A549 (cell line): ENCODE measurements at regions not wholly inside any gene's neighbourhood (a gene's known extent, or its start where the extent isn't known, plus 50 kb on each side); places are given as distances from the start of the nearest gene placed in this dataset.
A peak's percentile ranks its signal among the peaks of the same experiment; 100 is the strongest.
"Not testable (repeated sequence)": the region's sequence is repeated elsewhere in the genome, so short reads cannot be mapped to it uniquely, and the experiment has no call there.

ENCODE experiments used
- ATAC-seq, 2 experiments: fragments of 200-7000 bp in 1 of 2; fragments of >200 bp in 1 of 2; cut with Nextera tagmentation in 1 of 2; cut with Tn5 transposase in 1 of 2; 3 replicates each; pipeline versions ENCODE4 v1.8.0 to v1.9.1; 2018 to 2020; ENCODE audit warnings: mild to moderate bottlenecking in 1 of 2, moderate library complexity in 1 of 2
- CTCF ChIA-PET: fragments of 300-600 bp; sonication (Branson Sonifier 250); formaldehyde crosslinking; extraction: SDS; loops from one replicate; lab custom pipeline; 2021; ENCODE audit warnings: antibody characterized with exemption, inconsistent platforms; lab: Yijun Ruan, JAX
- POLR2A ChIA-PET: fragments of 350-600 bp; formaldehyde crosslinking; extraction: SDS; loops from one replicate; lab custom pipeline; 2021; ENCODE audit warnings: antibody characterized with exemption, inconsistent platforms; lab: Yijun Ruan, JAX
- DNase-seq, 2 experiments: peaks; one replicate each; pipeline versions ENCODE4 v3.0.0 to v3.0.0-alpha.2; 2011 to 2016; ENCODE audit warnings: low read depth in 1 of 2, low spot score in 1 of 2
- FAIRE-seq: peaks from 2 replicates; lab custom pipeline; 2011; peaks lifted over from hg19 to GRCh38; lab: Jason Lieb, UNC
- H3K27ac ChIP-seq, 2 experiments: fragments of >200 bp; sonication (Bioruptor Twin); formaldehyde crosslinking; 3 replicates each; pipeline ENCODE4 v1.5.1; 2016 to 2017
- H3K4me1 ChIP-seq: fragments of >200 bp; sonication (Bioruptor Twin); formaldehyde crosslinking; 3 replicates; pipeline ENCODE4 v1.6.1; 2016
- H3K4me2 ChIP-seq: fragments of >200 bp; sonication (Bioruptor Twin); formaldehyde crosslinking; 3 replicates; pipeline ENCODE4 v1.6.1; 2016
- H3K4me3 ChIP-seq: fragments of >200 bp; sonication (Bioruptor Twin); formaldehyde crosslinking; 3 replicates; pipeline ENCODE4 v1.5.1; 2016
- H3K9me3 ChIP-seq: fragments of >200 bp; sonication (Bioruptor Twin); formaldehyde crosslinking; 3 replicates; pipeline ENCODE4 v1.6.1; 2016
- CBX8 ChIP-seq: fragments of 200-600 bp; sonication (generic); IDR thresholded peaks from 2 replicates; pipeline ENCODE4 v1.6.1; 2016
- CEBPB ChIP-seq, 2 experiments: fragments of >200 bp in 1 of 2; sonication (Bioruptor Twin) in 1 of 2; formaldehyde crosslinking in 1 of 2; IDR thresholded peaks; 2 replicates each; pipeline ENCODE4 v1.6.1; 2012 to 2016
- EHF ChIP-seq: fragments of 250-450 bp; sonication (Bioruptor Pico); IDR thresholded peaks from 2 replicates; pipeline ENCODE4 v1.5.0; 2020; ENCODE audit warnings: mild to moderate bottlenecking
- EP300 ChIP-seq, 2 experiments: fragments of >200 bp; sonication (Bioruptor Twin); formaldehyde crosslinking; IDR thresholded peaks; 2 replicates in 1 of 2; 3 replicates in 1 of 2; pipeline ENCODE4 v1.6.1; 2016 to 2017
- FOSL2 ChIP-seq, 2 experiments: fragments of 450-650 bp in 1 of 2; fragments of >200 bp in 1 of 2; sonication (Bioruptor Twin) in 1 of 2; formaldehyde crosslinking; IDR thresholded peaks; 2 replicates each; pipeline versions ENCODE4 v1.5.0 to v1.6.1; 2016 to 2020; ENCODE audit warnings: mild to moderate bottlenecking in 1 of 2, moderate library complexity in 1 of 2
- GATA3 ChIP-seq: IDR thresholded peaks from 2 replicates; pipeline ENCODE4 v1.6.1; 2012; ENCODE audit warnings: borderline replicate concordance
- HEYL ChIP-seq: fragments of 250-450 bp; sonication (Bioruptor Pico); IDR thresholded peaks from 2 replicates; pipeline ENCODE4 v1.8.0; 2021; ENCODE audit warnings: mild to moderate bottlenecking, moderate library complexity
- HOXB5 ChIP-seq: fragments of 250-450 bp; sonication (Bioruptor Pico); IDR thresholded peaks from 2 replicates; pipeline ENCODE4 v1.5.0; 2020; ENCODE audit warnings: mild to moderate bottlenecking, moderate library complexity
- JUN ChIP-seq, 2 experiments: fragments of >200 bp; sonication (Bioruptor Twin); formaldehyde crosslinking; IDR thresholded peaks; 2 replicates in 1 of 2; 3 replicates in 1 of 2; pipeline ENCODE4 v1.6.1; 2016 to 2017
- JUNB ChIP-seq: fragments of >200 bp; sonication (Bioruptor Twin); formaldehyde crosslinking; IDR thresholded peaks from 2 replicates; pipeline ENCODE4 v1.6.1; 2016
- POLR2A ChIP-seq: IDR thresholded peaks from 2 replicates; pipeline ENCODE4 v1.6.1; 2012; ENCODE audit warnings: mild to moderate bottlenecking, low read length
- POLR2AphosphoS2 ChIP-seq: conservative IDR thresholded peaks from 2 replicates; pipeline ENCODE4 v1.6.1; 2012; ENCODE audit warnings: low read length, improper control_type of control experiment, inconsistent platforms
- RAD21 ChIP-seq, 2 experiments: fragments of >200 bp in 1 of 2; sonication (Bioruptor Twin) in 1 of 2; formaldehyde crosslinking in 1 of 2; IDR thresholded peaks in 1 of 2; conservative IDR thresholded peaks in 1 of 2; 2 replicates in 1 of 2; 3 replicates in 1 of 2; pipeline ENCODE4 v1.6.1; 2012 to 2018; ENCODE audit warnings: inconsistent platforms in 1 of 2
- RARB ChIP-seq: fragments of 250-450 bp; sonication (Bioruptor Pico); IDR thresholded peaks from 2 replicates; pipeline ENCODE4 v1.8.0; 2021; ENCODE audit warnings: mild to moderate bottlenecking, moderate library complexity
- SMC3 ChIP-seq: fragments of >200 bp; sonication (Bioruptor Twin); formaldehyde crosslinking; IDR thresholded peaks from 3 replicates; pipeline ENCODE4 v1.6.1; 2018; ENCODE audit warnings: inconsistent platforms
- TFCP2L1 ChIP-seq: fragments of 250-450 bp; sonication (Bioruptor Pico); IDR thresholded peaks from 2 replicates; pipeline ENCODE4 v1.5.0; 2021; ENCODE audit warnings: mild to moderate bottlenecking
- ZC3H11A ChIP-seq: fragments of 450-650 bp; IDR thresholded peaks from 2 replicates; pipeline ENCODE4 v1.6.1; 2014; ENCODE audit warnings: antibody characterized with exemption, mild to moderate bottlenecking
- ZNF302 ChIP-seq: fragments of 250-450 bp; sonication (Bioruptor Pico); IDR thresholded peaks from 2 replicates; pipeline ENCODE4 v1.9.0; 2021; ENCODE audit warnings: inconsistent platforms, mild to moderate bottlenecking, moderate library complexity
- WGBS: methylation state at CpG from one replicate; pipeline ENCODE4 v1.1.6; 2017; ENCODE audit errors: missing lambda C conversion rate; 5-methylcytosine and 5-hydroxymethylcytosine counted together
- TF ChIP-seq, protein P1 (sequence below): IDR thresholded peaks from 2 replicates; pipeline ENCODE4 v1.6.1; 2012
- TF ChIP-seq, protein P2 (sequence below): fragments of >200 bp; sonication (Bioruptor Twin); formaldehyde crosslinking; IDR thresholded peaks from 3 replicates; pipeline ENCODE4 v1.6.1; 2016
- TF ChIP-seq, protein P3 (sequence below): IDR thresholded peaks from 2 replicates; pipeline ENCODE4 v1.6.1; 2012; ENCODE audit warnings: low read depth, borderline replicate concordance
- TF ChIP-seq, protein P4 (sequence below): IDR thresholded peaks from 2 replicates; pipeline ENCODE4 v1.6.1; 2012
- TF ChIP-seq, protein P5 (sequence below): fragments of >200 bp; sonication (Bioruptor Twin); formaldehyde crosslinking; IDR thresholded peaks from 2 replicates; pipeline ENCODE4 v1.6.1; 2016

DNA sequence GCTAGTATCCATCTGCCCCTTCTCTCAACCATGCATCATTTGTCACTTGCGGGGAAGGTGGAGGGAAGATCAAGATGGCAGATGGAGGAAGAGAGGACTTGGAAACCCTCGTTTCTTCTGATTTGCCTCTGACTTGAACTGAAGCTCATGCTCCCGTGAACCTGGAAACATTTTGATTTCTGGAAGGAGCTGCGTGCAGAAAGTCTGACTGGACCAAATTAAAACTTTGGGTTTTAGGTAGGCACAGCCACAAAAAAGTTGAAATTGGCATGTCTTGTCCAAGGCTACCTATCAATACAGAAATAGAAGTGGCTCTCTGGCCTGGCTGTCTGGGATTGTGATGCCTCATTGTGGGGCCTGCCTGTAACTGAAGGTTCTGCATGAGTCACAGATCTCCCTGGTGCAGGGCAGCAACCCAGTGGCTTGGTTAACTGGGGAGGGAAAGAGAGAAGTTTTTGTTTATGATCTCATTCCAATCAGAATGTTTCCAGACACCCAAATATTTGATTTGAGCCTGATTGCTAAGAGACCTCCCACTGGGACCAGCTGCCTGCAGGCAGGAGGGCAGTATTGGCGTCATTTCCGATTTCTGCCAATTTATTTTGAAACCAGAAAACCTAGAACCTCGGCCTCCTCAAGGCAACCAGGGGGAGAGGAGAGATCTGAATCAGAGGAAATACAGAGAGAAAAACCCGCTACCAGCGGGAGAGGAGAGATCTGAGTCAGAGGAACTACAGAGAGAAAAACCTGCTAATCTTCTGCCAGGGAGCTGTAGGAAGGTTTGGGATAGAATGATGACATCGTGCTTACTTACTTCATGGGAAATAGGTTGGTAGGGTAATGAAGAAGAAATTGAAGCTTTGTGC is 363.6 kb downstream of the ANKRD30A start:
- Histone ChIP-seq H3K4me2 (peak overlapping the region; percentile 77), H3K27ac (peak overlapping the region; percentile 97 to 99), H3K9me3 (peaks cover 20% of the 10 kb centered on the region), H3K4me1 (peaks cover 35% of the 10 kb centered on the region), H3K4me3 (no peak overlapping the region)
- TF ChIP-seq, protein P1, sequence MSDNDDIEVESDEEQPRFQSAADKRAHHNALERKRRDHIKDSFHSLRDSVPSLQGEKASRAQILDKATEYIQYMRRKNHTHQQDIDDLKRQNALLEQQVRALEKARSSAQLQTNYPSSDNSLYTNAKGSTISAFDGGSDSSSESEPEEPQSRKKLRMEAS = peak; percentile 57
- TF ChIP-seq, protein P2, sequence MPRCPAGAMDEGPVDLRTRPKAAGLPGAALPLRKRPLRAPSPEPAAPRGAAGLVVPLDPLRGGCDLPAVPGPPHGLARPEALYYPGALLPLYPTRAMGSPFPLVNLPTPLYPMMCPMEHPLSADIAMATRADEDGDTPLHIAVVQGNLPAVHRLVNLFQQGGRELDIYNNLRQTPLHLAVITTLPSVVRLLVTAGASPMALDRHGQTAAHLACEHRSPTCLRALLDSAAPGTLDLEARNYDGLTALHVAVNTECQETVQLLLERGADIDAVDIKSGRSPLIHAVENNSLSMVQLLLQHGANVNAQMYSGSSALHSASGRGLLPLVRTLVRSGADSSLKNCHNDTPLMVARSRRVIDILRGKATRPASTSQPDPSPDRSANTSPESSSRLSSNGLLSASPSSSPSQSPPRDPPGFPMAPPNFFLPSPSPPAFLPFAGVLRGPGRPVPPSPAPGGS = peak; percentile 88; the same call in 2 of the 3 replicates
- TF ChIP-seq RAD21 (conservative IDR thresholded peaks at IDR 0.05 in 1 of 2, IDR thresholded peaks at IDR 0.05 in 1 of 2) (peak; percentile 62 to 72), CEBPB (IDR thresholded peaks at IDR 0.05) (peak; percentile 71 to 87; a peak in 3 of 4 replicates), FOSL2 (IDR thresholded peaks at IDR 0.05) (peak; percentile 78), FOSL2 (CRISPR knock-in tag; IDR thresholded peaks at IDR 0.05) (peak; percentile 88), HEYL (CRISPR knock-in tag) (no peak), JUN (IDR thresholded peaks at IDR 0.05) (peak; percentile 93 to 96), SMC3 (peak; percentile 58), HOXB5 (CRISPR knock-in tag) (0 out of 2 replicates have a peak, but pooled peaks have one; percentile 26), ZNF302 (CRISPR knock-in tag) (0 out of 2 replicates have a peak, but pooled peaks have one; percentile 61), EHF (CRISPR knock-in tag) (0 out of 2 replicates have a peak, but pooled peaks have one; percentile 71), CBX8 (no peak), POLR2AphosphoS2 (no peak), EP300 (IDR thresholded peaks at IDR 0.05) (peak; percentile 97), GATA3 (peak; percentile 98), POLR2A (no peak), RARB (no peak), TFCP2L1 (no peak), JUNB (peak; percentile 96)
- TF ChIP-seq, protein P3, sequence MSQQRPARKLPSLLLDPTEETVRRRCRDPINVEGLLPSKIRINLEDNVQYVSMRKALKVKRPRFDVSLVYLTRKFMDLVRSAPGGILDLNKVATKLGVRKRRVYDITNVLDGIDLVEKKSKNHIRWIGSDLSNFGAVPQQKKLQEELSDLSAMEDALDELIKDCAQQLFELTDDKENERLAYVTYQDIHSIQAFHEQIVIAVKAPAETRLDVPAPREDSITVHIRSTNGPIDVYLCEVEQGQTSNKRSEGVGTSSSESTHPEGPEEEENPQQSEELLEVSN = peak; percentile 63; the same call in 1 of the 2 replicates
- TF ChIP-seq, protein P4, sequence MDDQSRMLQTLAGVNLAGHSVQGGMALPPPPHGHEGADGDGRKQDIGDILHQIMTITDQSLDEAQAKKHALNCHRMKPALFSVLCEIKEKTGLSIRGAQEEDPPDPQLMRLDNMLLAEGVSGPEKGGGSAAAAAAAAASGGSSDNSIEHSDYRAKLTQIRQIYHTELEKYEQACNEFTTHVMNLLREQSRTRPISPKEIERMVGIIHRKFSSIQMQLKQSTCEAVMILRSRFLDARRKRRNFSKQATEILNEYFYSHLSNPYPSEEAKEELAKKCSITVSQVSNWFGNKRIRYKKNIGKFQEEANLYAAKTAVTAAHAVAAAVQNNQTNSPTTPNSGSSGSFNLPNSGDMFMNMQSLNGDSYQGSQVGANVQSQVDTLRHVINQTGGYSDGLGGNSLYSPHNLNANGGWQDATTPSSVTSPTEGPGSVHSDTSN = peak; percentile 78
- TF ChIP-seq, protein P5, sequence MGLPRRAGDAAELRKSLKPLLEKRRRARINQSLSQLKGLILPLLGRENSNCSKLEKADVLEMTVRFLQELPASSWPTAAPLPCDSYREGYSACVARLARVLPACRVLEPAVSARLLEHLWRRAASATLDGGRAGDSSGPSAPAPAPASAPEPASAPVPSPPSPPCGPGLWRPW = peak; percentile 81
- POLR2A ChIA-PET = interaction anchor here (1.1 kb wide), 1 partner anchor 8 kb away, joined by 4 read pairs; no protein-coding TSS in a partner anchor
- CTCF ChIA-PET = interaction anchor here (1.0 to 2.2 kb wide), 2 partner anchors 43 to 266 kb away, joined by 3 to 7 read pairs; no protein-coding TSS in a partner anchor
- WGBS = 8% methylated on average over 10 of the region's 10 CpGs
- FAIRE-seq (peak; percentile 91), ATAC-seq (peak; percentile 97 to 98), DNase-seq (peak; percentile 84 to 98)

DNA sequence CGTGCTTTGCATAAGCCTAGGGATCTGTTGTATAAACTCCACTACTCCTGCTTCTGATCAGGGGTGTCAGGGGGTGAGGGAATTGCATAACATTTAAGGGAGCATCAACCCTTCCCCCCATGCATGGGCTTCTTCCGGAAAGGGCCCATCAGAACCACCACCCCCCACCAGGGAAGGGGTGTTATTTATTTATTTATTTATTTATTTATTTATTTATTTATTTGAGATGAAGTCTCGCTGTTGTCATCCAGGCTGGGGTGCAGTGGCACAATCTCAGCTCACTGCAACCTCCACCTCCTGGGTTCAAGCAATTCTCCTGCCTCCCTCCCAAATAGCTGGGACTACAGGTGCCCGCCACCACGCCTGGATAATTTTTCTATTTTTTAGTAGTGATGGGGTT is 355.2 kb downstream of the ANKRD30A start:
- CTCF ChIA-PET, H3K4me2 ChIP-seq, H3K4me1 ChIP-seq, H3K27ac ChIP-seq, H3K9me3 ChIP-seq, H3K4me3 ChIP-seq, FAIRE-seq, DNase-seq, ATAC-seq: not testable (repeated sequence)
- WGBS = 89% methylated on average over 5 of the region's 5 CpGs
- POLR2A ChIA-PET = interaction anchor here (1.0 kb wide), 1 partner anchor 9 kb away, joined by 4 read pairs; no protein-coding TSS in a partner anchor
- TF ChIP-seq ZC3H11A = peak; percentile 71
